Activated CD4-positive, alpha-beta T cell treated with anti-CD3 and anti-CD28 coated beads for 36 hours (primary cell): ENCODE measurements at regions not wholly inside any gene's neighbourhood (a gene's known extent, or its start where the extent isn't known, plus 50 kb on each side); places are given as distances from the start of the nearest gene placed in this dataset.
"Not testable (repeated sequence)": the region's sequence is repeated elsewhere in the genome, so short reads cannot be mapped to it uniquely, and the experiment has no call there.

Source experiments
- ATAC-seq: fragments of 200-7000 bp; cut with Tn5 transposase; one replicate; pipeline ENCODE4 v1.10.0; 2021; ENCODE audit warnings: mild to moderate bottlenecking, moderate library complexity
- CTCF ChIA-PET: fragments of 350-600 bp; sonication (Branson Sonifier 250); formaldehyde crosslinking; loops from one replicate; lab custom pipeline; 2021; ENCODE audit warnings: antibody characterized with exemption; lab: Charles Lee
- POLR2A ChIA-PET: fragments of 350-600 bp; sonication (Branson Sonifier 250); formaldehyde crosslinking; loops from one replicate; lab custom pipeline; 2021; ENCODE audit warnings: antibody characterized with exemption, inconsistent platforms; lab: Charles Lee
- DNase-seq: peaks from one replicate; pipeline ENCODE4 v3.0.0-alpha.2; 2020
- H3K27ac Mint-ChIP-seq: one replicate; pipeline ENCODE4 v1.8.0; 2021; ENCODE audit warnings: mixed read lengths
- H3K27me3 Mint-ChIP-seq: one replicate; pipeline ENCODE4 v1.8.0; 2021; ENCODE audit warnings: mixed read lengths
- H3K36me3 Mint-ChIP-seq: one replicate; pipeline ENCODE4 v1.8.0; 2021; ENCODE audit warnings: low read depth, mixed read lengths
- H3K4me1 Mint-ChIP-seq: one replicate; pipeline ENCODE4 v1.8.0; 2021; ENCODE audit warnings: mixed read lengths
- H3K4me3 Mint-ChIP-seq: one replicate; pipeline ENCODE4 v1.8.0; 2021; ENCODE audit warnings: mild to moderate bottlenecking, moderate library complexity, mixed read lengths
- H3K9me3 Mint-ChIP-seq: one replicate; pipeline ENCODE4 v1.8.0; 2021; ENCODE audit warnings: low read depth, mixed read lengths
- intact Hi-C, 2 experiments: fragments of 100-400 bp; cut with DNase I in 1 of 2; cut with micrococcal nuclease in 1 of 2; formaldehyde crosslinking; loops; one replicate each; pipeline versions ENCODE4 v1.14.2 to v1.15.1; 2022 to 2024; cut with DNase I, micrococcal nuclease

GRCh38 chr7:131839967-131840690 is 283.7 kb upstream of the PODXL start:
- Mint-ChIP-seq H3K27ac (no peak overlapping the region), H3K4me3 (no peak overlapping the region), H3K4me1 (no peaks in the 10 kb centered on the region), H3K9me3 (no peaks in the 10 kb centered on the region), H3K27me3 (peaks cover 6% of the 10 kb centered on the region), H3K36me3 (no peaks in the 10 kb centered on the region)
- intact Hi-C loops: no loop called here
- DNase-seq (no peak), ATAC-seq (no peak)
- ChIA-PET CTCF (no interaction called here), POLR2A (no interaction called here)

GRCh38 chr7:131836733-131837132 is 280.3 kb upstream of the PODXL start:
- CTCF ChIA-PET: no interaction called here
- Mint-ChIP-seq H3K4me1 (no peaks in the 10 kb centered on the region), H3K27ac (no peak overlapping the region), H3K36me3 (no peaks in the 10 kb centered on the region), H3K4me3 (no peak overlapping the region), H3K27me3 (peaks cover 14% of the 10 kb centered on the region), H3K9me3 (no peaks in the 10 kb centered on the region)
- intact Hi-C loops: no loop called here
- ATAC-seq: no peak
- no peak for DNase-seq
- POLR2A ChIA-PET: no interaction called here

DNA sequence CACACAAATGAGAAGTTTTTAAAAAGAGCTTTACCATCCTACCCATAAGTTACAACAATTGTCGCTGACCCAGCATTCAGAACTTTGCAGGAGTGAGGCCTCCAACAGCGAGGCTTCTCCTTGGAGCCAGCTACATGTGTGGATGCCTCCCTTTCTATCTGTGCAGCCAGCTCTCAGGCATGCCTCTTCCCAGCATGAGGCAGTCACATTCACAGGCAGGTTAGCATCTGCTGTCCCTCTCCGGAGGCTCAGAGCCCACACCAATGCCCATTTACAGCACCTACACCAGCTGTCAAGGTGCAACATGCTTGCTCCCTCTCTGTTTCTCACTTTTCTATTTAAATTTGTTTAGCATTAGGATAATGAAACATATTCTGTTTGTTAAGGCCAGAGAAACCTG is 278.7 kb upstream of the PODXL start:
- no peaks in the 10 kb centered on the region for H3K36me3 Mint-ChIP-seq
- H3K9me3 Mint-ChIP-seq: no peaks in the 10 kb centered on the region
- intact Hi-C loops: no loop called here
- CTCF ChIA-PET: no interaction called here
- no peak for ATAC-seq
- no peak overlapping the region for H3K4me3 Mint-ChIP-seq
- POLR2A ChIA-PET: no interaction called here
- H3K4me1 Mint-ChIP-seq: no peaks in the 10 kb centered on the region
- no peak for DNase-seq
- peaks cover 21% of the 10 kb centered on the region for H3K27me3 Mint-ChIP-seq
- no peak overlapping the region for H3K27ac Mint-ChIP-seq

DNA sequence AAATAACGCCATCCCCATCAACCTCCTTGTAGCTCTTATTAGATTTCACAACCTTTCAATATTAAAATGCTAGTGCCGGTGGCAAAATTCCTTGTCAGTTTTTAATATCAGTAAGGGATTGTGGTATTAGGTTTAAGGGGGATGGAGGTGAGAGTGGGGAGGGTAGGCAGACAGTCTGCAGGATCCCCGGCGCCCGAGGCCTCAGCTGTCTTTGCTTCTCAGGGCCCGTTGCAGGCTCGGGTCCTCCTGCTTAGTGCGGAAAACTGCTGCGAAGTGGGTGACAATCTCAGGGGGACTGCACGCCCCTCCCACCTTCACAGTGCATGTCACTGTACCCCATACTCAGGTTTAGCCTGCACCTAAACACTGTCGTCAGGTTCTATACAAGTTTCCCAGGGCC is 274.3 kb upstream of the PODXL start:
- no peak overlapping the region for H3K4me3 Mint-ChIP-seq
- peaks cover 29% of the 10 kb centered on the region for H3K27me3 Mint-ChIP-seq
- no peaks in the 10 kb centered on the region for H3K36me3 Mint-ChIP-seq
- ChIA-PET CTCF (no interaction called here), POLR2A (no interaction called here)
- no peak for DNase-seq
- H3K9me3 Mint-ChIP-seq: no peaks in the 10 kb centered on the region
- H3K27ac Mint-ChIP-seq: no peak overlapping the region
- H3K4me1 Mint-ChIP-seq: no peaks in the 10 kb centered on the region
- intact Hi-C loops: no loop called here
- ATAC-seq: no peak

- ChIA-PET CTCF (no interaction called here), POLR2A (no interaction called here)
- no peak for ATAC-seq
- Mint-ChIP-seq H3K27ac (no peak overlapping the region), H3K9me3 (no peaks in the 10 kb centered on the region), H3K36me3 (no peaks in the 10 kb centered on the region), H3K4me1 (no peaks in the 10 kb centered on the region), H3K4me3 (no peak overlapping the region), H3K27me3 (peaks cover 25% of the 10 kb centered on the region)
- intact Hi-C loops: no loop called here
- no peak for DNase-seq
Measured at GRCh38 chr7:131829947-131830558, 273.6 kb upstream of the PODXL start.

DNA sequence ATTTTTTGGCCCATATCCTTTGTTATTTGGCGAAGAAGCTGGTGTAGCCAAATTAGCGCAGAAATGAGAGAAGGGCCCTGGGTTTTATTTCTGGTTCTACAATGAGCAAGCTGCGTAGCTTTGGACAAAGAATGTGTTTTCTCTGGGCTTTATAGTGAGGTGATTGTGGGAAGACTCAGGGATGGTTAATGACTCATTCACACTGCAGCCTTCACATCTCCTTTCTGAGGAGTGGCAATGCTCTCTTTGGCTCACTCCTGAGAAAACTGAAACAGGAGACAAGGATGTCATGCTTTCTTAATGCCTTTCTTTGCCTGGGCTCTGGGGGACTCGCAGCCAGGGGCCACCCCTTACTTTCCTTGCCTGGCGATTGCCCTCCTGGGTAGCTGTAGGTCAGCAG is 271.0 kb upstream of the PODXL start:
- POLR2A ChIA-PET: no interaction called here
- CTCF ChIA-PET: interaction anchor here (2.6 kb wide), 1 partner anchor 32 kb away, joined by 7 read pairs; no protein-coding TSS in a partner anchor
- H3K4me3 Mint-ChIP-seq: no peak overlapping the region
- intact Hi-C loops: no loop called here
- peaks cover 19% of the 10 kb centered on the region for H3K27me3 Mint-ChIP-seq
- H3K36me3 Mint-ChIP-seq: no peaks in the 10 kb centered on the region
- DNase-seq (no peak), ATAC-seq (no peak)
- H3K4me1 Mint-ChIP-seq: no peaks in the 10 kb centered on the region
- no peaks in the 10 kb centered on the region for H3K9me3 Mint-ChIP-seq
- no peak overlapping the region for H3K27ac Mint-ChIP-seq

DNA sequence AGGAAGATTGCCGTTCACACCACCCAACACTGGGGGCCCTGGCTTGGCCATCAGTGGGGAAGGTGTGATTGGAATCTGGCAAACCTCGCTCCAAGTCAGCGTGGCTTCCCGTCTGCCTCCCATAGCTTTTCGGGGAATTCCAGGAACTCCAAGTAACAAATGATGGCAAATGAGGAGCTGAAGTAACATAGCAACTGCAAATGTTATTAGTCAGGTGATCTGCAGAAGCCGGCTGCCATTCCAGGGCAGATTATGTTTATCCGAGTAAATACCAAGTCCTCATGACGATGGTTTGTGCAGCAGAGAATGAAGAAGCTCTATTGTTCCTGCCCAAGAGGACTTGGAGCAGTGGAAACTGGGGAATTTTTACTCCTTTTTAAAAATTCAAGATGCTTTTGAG is 270.5 kb upstream of the PODXL start:
- Mint-ChIP-seq H3K36me3 (no peaks in the 10 kb centered on the region), H3K9me3 (no peaks in the 10 kb centered on the region), H3K27ac (no peak overlapping the region), H3K4me3 (no peak overlapping the region), H3K27me3 (peaks cover 19% of the 10 kb centered on the region), H3K4me1 (no peaks in the 10 kb centered on the region)
- no peak for ATAC-seq
- ChIA-PET CTCF (interaction anchor here (2.6 kb wide), 1 partner anchor 32 kb away, joined by 7 read pairs; no protein-coding TSS in a partner anchor), POLR2A (no interaction called here)
- no peak for DNase-seq
- intact Hi-C loops: no loop called here

DNA sequence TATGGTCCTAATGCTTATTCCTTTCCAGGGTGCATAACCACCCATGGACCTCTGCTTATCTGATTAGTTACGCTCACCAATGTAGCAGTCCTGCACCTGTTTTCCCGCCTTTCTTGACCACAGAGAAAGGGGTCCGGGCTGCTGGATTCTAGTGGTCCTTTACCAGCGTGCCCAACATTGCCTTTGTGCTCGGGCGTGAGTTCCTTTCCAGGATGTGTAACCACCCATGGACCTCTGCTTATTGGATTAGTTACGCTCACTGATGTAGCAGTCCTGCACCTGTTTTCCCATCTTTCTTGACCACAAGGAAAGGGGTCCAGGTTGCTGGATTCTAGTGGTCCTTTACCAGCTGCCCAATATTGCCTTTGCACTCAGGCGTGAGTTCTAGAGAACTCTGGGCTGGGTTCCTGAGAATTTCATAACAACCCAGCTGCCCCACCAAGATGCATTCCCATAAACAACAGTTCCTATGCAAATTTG is 267.6 kb upstream of the PODXL start:
- H3K9me3 Mint-ChIP-seq, POLR2A ChIA-PET, H3K27ac Mint-ChIP-seq, DNase-seq, CTCF ChIA-PET, ATAC-seq, H3K27me3 Mint-ChIP-seq, H3K4me1 Mint-ChIP-seq, intact Hi-C loops, H3K36me3 Mint-ChIP-seq, H3K4me3 Mint-ChIP-seq: not testable (repeated sequence)

- Mint-ChIP-seq H3K4me1 (no peaks in the 10 kb centered on the region), H3K27ac (no peak overlapping the region), H3K4me3 (no peak overlapping the region), H3K36me3 (no peaks in the 10 kb centered on the region), H3K27me3 (no peaks in the 10 kb centered on the region), H3K9me3 (peaks cover 1% of the 10 kb centered on the region)
- ChIA-PET CTCF (interaction anchor here (0.8 kb wide), 1 partner anchor 228 kb away, joined by 4 read pairs; no protein-coding TSS in a partner anchor), POLR2A (no interaction called here)
- intact Hi-C loops: no loop called here
- ATAC-seq (no peak), DNase-seq (no peak)
Measured at GRCh38 chr7:131819891-131820290, 263.5 kb upstream of the PODXL start.

- Mint-ChIP-seq H3K36me3 (no peaks in the 10 kb centered on the region), H3K4me1 (no peaks in the 10 kb centered on the region), H3K27me3 (no peaks in the 10 kb centered on the region), H3K4me3 (no peak overlapping the region), H3K27ac (no peak overlapping the region), H3K9me3 (peaks cover 1% of the 10 kb centered on the region)
- intact Hi-C loops: no loop called here
- ATAC-seq (no peak), DNase-seq (no peak)
- ChIA-PET POLR2A (no interaction called here), CTCF (no interaction called here)
Measured at GRCh38 chr7:131816391-131817007, 260.1 kb upstream of the PODXL start.

- Mint-ChIP-seq H3K9me3 (no peaks in the 10 kb centered on the region), H3K36me3 (no peaks in the 10 kb centered on the region), H3K4me3 (no peak overlapping the region), H3K4me1 (no peaks in the 10 kb centered on the region), H3K27me3 (peaks cover 17% of the 10 kb centered on the region), H3K27ac (no peak overlapping the region)
- no peak for ATAC-seq
- DNase-seq: no peak
- intact Hi-C loops: no loop called here
- ChIA-PET CTCF (no interaction called here), POLR2A (no interaction called here)
Measured at GRCh38 chr7:131808736-131809135, 252.3 kb upstream of the PODXL start.

DNA sequence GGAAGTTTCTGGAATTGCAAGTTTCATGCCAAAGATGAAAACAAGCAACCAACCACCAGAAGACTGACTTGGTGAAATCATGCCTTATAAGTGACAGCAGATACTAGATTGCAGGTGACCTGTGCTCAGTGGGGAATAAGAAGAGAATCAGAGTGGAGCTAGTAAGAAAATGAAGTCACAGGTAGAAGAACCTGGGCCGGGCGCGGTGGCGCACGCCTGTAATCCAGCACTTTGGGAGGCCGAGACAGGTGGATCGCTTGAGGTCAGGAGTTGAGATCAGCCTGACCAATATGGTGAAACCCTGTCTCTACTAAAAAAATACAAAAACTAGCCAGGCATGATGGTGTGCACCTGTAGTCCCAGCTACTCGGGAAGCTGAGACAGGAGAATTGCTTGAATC is 251.7 kb upstream of the PODXL start:
- POLR2A ChIA-PET, DNase-seq, H3K36me3 Mint-ChIP-seq, ATAC-seq, CTCF ChIA-PET, H3K4me3 Mint-ChIP-seq, H3K9me3 Mint-ChIP-seq, intact Hi-C loops, H3K27ac Mint-ChIP-seq, H3K4me1 Mint-ChIP-seq: not testable (repeated sequence)
- H3K27me3 Mint-ChIP-seq: peaks cover 18% of the 10 kb centered on the region
